ENCODE measurements at regions not wholly inside any gene's neighbourhood (a gene's known extent, or its start where the extent isn't known, plus 50 kb on each side); places are given as distances from the start of the nearest gene placed in this dataset.

DNA sequence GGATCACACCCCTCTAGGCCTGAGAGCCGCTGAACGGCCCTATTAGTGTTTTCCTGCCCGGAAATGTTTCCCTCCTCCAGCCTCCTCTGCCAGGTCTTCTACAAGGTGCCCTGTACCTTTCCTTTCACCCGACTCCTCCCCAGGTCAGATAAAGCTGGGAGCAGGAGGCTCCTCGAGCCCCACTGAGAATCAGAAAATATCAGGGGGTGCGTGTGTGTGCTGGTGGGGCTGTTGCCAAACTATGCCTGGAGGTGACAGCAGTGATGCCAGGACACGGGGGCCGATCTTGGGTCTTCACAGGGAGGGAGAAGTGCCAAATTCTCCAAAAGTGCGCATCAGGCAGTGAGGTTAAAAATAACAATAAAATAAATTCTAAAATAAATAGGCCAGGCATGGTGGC lies 222.8 kb upstream of the RREB1 start:
- TF ChIP-seq, protein P1, sequence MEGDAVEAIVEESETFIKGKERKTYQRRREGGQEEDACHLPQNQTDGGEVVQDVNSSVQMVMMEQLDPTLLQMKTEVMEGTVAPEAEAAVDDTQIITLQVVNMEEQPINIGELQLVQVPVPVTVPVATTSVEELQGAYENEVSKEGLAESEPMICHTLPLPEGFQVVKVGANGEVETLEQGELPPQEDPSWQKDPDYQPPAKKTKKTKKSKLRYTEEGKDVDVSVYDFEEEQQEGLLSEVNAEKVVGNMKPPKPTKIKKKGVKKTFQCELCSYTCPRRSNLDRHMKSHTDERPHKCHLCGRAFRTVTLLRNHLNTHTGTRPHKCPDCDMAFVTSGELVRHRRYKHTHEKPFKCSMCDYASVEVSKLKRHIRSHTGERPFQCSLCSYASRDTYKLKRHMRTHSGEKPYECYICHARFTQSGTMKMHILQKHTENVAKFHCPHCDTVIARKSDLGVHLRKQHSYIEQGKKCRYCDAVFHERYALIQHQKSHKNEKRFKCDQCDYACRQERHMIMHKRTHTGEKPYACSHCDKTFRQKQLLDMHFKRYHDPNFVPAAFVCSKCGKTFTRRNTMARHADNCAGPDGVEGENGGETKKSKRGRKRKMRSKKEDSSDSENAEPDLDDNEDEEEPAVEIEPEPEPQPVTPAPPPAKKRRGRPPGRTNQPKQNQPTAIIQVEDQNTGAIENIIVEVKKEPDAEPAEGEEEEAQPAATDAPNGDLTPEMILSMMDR (IDR thresholded peaks at IDR 0.05; ENCODE audit: poor library complexity) = no peak
- no peak for TF ChIP-seq EZH2 (IDR thresholded peaks at IDR 0.05; ENCODE audit: borderline replicate concordance)
